ENCODE measurements at regions not wholly inside any gene's neighbourhood (a gene's known extent, or its start where the extent isn't known, plus 50 kb on each side); places are given as distances from the start of the nearest gene placed in this dataset.

GRCh38 chr12:125652681-125653080 is 587.4 kb downstream of the AACS start:
- DNase-seq, result no peak

DNA sequence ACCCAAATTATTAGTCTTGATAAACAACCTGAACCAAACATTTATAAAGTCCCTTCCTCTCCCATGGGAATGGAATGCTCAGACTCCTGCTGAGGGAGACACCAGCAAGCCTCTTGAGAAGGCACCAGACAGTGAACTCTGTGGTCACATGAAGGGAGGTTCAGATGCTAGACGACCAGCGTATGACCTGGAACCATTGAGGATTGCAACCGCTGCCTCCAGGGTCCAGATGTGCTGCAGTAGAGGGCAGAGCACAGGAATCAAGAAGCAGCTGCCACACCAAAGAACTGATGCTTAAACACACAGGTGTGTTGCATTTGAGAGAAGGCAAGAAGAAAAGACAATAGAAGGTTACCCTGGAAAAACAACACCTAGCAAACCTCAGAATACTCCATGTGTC is 592.4 kb downstream of the AACS start:
- DNase-seq, result no peak

DNA sequence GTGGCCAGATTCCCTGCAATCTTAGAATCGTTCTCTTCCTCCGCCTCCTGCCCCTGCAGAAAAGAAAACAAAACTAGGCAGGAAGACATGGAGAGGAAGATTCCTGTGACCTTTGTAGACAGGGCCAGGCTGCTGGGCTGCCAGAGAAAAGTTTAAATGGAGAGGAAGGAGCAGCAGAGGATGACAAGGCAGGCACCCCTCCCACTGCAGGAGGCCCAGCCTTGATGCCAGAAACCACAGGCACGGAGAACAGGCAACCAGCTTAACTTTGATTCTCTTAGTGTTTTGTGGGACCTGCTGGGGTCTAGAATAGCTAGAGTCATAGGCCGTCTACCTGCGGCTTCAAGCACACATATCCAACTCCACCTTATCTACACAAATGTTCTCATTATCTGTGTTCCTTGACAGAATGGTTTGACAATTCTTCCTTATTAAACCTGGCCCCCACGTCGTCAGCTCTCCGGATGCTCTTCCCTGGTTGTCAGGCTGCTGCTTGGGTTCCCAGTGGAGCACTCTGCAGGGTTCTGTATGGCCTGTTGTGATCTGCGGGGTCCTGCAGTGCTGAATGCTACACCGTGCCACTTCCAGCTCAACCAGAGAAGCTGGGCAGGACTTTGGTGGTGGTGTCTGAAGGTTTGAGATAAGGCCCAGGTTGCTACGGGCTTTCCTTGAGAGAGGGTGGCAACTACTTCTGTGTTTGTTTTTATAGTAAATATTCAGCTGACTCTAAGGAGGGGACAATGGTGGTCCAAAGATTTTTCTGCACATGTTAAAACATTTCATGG is 609.5 kb downstream of the AACS start:
- no peak for DNase-seq

DNA sequence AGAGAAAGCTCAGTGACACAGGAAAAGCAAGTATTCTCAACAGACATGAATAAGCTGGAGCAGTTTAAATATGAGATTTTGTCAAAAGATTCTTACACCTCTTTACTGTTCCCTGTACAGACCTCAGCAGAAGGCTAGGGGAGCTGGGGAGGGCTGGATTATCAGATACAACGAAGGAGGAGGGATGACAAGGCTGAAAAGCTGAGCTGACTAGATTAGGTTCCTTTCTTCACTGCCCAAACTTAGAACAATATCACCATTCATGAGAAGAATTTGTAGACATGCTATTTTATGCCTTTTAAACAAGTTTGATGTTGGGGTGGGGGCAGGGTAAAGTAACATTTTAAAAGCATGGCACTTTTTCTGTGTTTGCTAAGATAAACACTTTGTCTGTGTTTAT is 611.1 kb downstream of the AACS start:
- no peak for DNase-seq

GRCh38 chr12:125677829-125678228 is 612.6 kb downstream of the AACS start:
- DNase-seq, result no peak

GRCh38 chr12:125678589-125678993 is 613.4 kb downstream of the AACS start:
- DNase-seq, result no peak

- DNase-seq, result peak in 19 of 51 donors; percentile 0 to 46 (median 6)
Observed at GRCh38 chr12:125683748-125684381, 618.6 kb downstream of the AACS start.

GRCh38 chr12:125684968-125685790 is 619.9 kb downstream of the AACS start:
- DNase-seq, result no peak

GRCh38 chr12:125685915-125686314 is 620.7 kb downstream of the AACS start:
- DNase-seq, result no peak

GRCh38 chr12:125687403-125687802 is 622.2 kb downstream of the AACS start:
- DNase-seq, result no peak

GRCh38 chr12:125687820-125688219 is 622.6 kb downstream of the AACS start:
- no peak for DNase-seq

GRCh38 chr12:125688223-125688622 is 623.0 kb downstream of the AACS start:
- DNase-seq, result no peak

DNA sequence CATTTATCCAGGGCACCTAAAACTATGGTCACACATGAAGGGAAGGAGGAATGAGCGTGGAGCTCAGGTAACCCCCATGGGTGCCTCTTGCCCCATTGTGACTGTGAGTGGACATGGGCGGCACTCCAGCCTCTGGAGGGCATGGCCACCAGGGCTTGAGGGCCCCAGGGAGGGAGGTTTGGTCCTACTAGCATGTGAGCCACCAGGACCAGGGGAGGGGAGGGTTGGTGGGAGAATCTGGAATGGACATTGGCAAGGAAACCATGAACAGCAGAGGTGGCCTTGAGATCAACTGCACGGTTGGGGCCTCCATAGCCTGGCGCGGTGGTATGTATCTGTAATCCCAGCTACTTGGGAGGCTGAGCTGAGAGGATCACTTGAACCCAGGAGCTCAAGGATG is 623.6 kb downstream of the AACS start:
- DNase-seq, result no peak

DNA sequence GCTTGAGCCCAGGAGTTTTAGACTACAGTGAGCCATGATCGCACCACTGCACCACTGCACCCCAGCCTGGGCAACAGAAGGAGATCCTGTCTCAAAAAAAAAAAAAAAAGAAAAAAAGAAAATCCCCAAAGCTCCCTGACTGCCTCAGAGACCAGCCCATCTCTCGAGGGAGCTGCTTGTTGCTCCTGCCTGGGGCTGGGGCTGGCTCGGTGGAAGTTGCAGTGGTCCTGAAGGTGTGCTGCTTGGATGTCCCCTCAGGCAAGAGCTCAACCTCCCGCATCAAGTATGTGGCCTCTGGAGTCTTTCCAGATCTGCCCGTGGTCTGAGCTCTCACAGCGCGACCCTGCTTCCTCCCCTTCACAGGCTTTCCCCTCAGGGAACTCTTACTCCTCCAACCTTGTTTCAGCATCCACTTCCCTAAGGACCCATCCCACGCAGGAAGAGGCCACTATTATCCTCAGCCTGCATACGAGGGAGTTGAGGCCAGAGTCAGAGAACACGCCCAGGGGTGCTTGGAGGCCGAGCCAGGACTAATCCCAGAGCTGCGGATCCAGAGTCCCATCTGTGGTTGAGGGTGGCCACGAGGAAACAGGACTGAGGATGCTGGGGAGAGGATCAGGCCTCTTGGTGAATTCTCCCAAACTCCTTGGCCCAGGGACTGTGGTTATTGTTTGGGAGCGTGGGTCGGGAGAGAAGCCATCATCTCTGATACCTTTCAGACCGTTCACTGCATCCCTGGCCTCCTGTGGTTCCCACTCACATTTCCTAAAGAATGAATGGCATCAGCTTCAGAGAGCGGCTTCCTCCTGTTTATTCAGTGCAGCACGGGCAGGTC is 624.6 kb downstream of the AACS start:
- no peak for DNase-seq

DNA sequence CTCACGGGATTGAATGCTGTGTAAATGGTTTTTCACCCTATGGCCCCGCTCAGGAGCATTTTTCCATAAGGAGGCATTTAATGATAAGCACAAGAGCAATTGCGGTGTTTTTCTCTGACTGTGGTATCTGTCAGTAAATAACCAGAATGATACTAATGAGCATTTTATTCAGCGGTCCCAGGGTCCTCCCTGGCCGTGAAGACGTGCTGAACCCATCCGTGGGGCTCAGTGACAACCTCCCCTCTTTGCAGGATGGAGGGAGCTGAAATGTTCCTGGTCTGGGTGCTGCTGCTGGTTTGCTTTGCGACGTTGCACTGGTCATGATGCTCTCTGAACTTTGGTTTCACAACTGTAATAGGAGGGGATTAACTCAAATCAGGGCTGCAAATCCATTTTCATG is 625.6 kb downstream of the AACS start:
- DNase-seq, result no peak

- DNase-seq, result no peak
Observed at GRCh38 chr12:125696054-125696453, 630.8 kb downstream of the AACS start.

DNA sequence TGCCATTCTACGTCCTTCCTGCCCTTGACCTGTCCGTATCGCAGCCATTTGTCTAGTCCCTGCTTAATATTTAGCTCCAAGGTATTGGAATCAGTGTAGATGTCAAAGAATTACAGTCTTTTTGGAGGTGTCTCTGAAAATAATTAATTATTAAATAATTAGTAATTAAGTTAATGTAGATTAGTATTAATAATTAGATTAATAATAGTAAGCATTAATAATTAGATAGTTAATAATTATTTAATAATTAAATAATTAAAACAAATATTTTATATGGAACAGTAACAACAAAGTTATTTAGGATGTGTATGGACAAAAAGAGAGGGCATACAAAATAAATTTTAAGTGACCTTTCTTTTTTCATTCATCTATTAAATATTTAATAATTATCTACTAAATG is 639.6 kb downstream of the AACS start:
- DNase-seq, result no peak

- no peak for DNase-seq
Observed at GRCh38 chr12:125720961-125721360, 655.7 kb downstream of the AACS start.

GRCh38 chr12:125734137-125734536 is 668.9 kb downstream of the AACS start:
- DNase-seq, result no peak

DNA sequence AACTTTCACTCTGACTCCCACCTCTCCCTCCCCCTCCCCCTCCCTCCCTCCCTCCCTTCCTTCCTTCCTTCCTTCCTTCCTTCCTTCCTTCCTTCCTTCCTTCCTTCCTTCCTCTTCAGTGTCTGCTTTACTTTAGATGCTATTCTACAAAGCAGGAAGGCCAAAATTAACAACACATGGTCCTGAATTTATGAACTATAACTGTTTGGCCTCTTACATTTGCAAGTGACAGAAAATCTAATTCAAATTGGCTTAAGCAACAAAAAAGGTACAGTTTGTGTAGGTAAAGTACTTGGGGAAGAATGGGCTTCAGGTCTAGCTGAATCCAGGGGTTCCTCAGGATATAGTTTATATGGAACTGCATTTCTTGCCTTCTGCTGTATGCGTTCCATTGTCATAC is 673.0 kb downstream of the AACS start:
- DNase-seq, result no peak

DNA sequence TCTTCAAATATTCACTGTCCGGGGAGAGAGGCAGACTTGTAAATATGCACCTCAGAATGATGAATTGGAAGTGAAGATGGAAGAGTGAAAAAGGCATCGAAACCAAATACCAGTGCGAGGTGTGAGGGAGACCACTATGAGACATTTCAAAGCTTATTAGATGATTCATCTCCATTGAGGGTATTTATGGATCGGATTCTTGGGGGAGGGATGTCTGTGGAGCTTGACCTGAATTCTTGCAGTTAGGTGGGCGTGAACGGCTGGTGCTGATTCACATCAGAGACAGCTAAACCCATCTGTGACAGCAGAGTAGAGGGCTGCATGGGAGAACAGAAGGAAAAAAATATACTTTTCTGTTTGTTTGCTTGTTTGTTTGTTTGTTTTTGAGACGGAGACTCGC is 677.2 kb downstream of the AACS start:
- DNase-seq, result peak in 3 of 51 donors; percentile 1 to 29 (median 6)

DNA sequence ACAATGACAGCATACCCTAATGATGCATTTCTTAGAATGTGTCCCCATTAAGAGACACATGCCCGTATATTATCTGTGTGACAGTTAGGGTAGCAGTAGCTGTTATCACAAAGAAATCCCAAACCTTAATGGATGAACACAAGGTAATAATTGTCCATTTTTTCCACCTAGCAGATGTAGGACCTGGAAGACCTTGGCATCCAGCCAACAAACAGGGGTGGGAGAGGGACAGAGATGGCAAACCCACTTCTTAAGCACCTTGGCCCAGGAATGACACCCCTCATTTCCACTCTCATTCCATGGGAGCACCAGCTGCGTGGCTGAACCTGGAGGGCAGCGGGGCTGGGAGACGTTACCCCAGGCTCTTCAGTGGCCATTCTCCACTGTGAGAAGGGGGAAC is 679.0 kb downstream of the AACS start:
- DNase-seq, result no peak

All from hypothalamus (tissue), 51 donors.